ENCODE measurements at regions not wholly inside any gene's neighbourhood (a gene's known extent, or its start where the extent isn't known, plus 50 kb on each side); places are given as distances from the start of the nearest gene placed in this dataset.
A peak's percentile ranks its signal among the peaks of the same experiment; 100 is the strongest.

DNA sequence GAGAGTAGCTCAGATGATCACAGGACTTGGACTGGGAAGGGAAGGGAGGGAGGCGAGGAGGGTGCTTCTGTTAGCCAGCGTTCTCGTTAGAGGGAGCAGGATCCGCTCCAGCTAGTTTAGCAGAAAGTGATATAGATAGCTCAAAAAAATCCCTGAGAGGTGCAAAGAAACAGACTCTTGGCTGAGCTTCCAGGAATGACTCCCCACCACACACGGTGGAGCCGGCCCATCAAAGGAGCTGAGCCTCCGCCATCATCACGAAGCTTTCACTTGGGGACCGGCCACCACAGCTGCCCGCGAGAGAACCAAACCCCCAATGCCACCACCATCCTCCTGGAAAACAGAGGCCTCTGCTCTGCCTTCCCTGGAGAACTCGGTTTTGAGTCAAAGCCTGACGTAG, 124.6 kb upstream of the BCL2L14 start:
- no peak for DNase-seq

DNA sequence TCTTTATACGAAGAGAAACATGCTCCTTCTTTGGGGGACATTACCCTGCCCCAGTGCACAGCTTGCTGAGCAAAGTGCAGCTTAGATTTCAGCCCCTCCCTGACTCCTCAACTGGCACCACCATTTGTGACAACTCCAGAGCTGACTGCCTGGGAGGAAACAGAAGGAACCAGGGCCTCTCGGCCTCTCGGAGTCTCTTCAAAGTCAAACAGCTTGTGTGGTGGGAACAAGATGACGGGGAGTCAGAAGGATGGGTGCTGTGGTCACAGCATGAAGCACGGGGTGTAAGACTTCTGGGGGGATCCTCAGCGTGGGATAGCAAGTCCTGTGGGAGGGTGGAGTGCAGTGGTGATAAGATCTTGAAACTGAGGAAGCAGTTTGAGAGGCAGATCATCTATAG, 123.5 kb upstream of the BCL2L14 start:
- peak in 3 of 4 experiments; percentile 14 to 34 (median 19) for DNase-seq

DNA sequence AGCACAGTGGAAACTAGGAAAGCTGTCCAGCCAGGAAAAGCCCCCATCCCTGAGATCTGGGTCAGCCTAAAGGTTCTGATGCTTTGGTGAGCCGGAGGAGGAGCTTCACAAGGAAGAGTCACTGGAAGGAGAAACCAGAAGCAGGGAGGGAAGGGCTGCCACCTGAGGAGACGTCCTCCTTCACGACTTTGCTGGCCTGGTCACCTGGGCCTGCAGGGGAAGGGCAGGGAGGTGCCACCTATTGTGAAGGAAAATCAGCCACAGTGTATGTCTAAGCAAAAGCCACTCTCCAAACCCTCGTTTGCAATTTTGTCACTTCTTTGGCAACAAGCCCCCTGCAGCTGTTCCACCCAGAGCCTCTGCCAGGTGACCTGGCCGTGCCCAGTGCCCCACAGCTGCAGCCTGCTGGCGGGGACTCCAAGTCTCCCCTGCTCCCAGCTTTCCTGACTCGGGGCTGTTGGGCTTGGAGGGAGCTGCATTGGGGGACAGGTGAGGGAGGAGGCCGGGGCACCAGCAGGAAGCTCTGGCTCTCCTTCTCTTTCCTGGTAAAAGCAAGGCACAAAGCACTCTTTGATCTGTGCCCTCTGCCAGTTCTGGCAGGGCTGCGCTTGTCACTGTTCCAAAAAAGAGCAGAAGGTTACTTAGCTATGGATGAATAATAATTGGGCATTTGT, 120.9 kb upstream of the BCL2L14 start:
- DNase-seq = no peak

DNA sequence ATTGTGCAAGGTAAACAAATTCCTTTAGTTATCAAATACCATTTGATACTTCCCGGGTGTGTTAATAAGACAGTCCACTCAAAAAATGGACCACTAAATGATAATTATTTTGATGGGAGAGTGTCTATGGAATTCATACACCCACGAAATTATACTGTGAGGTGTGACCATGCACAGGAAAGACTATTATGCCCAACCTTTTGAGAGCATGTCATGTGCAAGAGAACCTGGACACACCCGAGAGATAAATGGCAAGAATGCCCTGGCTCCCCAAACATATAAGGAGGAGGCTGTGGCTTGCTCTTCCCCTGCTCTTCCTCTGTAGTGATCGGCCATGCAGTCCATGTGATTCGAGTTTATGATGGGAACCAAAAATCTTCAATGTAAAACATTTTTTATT, 119.5 kb upstream of the BCL2L14 start:
- no peak for DNase-seq

DNA sequence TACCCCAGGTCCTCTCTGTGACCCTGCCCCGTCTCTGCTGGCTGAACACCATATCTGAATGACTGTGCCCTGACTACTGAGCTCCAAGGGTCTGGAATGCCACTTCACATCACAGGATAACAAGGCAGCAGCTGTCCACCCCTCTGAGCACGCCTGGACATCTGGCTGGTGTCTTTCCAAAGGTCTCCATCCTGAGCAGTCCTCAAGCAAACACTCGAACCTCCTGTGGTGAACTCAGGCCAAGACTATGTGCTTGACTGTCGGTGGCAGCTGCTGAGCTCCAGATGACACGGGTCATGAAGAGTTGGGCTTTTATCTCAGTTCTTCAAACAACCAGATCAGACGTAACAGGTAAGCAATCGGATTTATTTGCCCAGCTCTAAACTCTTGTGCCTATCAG, 117.2 kb upstream of the BCL2L14 start:
- no peak for DNase-seq

DNA sequence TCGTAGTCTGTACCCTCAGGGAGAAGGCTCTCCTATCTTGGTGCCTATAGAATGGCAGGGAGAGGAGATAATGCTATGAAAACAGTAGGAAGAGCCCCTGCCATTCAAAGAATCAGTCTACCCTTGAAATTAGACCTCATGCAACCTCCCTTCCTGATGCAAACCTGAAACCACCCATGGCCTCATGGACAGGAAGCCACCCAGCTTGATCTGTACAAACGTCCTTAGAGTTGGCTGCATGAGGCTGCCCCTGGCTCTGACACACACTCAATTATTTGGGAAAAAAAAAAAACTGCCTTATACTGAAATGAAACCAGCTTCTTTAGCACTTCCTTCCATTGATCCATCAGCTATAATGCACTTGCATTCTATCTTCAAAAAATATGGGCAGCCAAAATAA, 116.6 kb upstream of the BCL2L14 start:
- no peak for DNase-seq

DNA sequence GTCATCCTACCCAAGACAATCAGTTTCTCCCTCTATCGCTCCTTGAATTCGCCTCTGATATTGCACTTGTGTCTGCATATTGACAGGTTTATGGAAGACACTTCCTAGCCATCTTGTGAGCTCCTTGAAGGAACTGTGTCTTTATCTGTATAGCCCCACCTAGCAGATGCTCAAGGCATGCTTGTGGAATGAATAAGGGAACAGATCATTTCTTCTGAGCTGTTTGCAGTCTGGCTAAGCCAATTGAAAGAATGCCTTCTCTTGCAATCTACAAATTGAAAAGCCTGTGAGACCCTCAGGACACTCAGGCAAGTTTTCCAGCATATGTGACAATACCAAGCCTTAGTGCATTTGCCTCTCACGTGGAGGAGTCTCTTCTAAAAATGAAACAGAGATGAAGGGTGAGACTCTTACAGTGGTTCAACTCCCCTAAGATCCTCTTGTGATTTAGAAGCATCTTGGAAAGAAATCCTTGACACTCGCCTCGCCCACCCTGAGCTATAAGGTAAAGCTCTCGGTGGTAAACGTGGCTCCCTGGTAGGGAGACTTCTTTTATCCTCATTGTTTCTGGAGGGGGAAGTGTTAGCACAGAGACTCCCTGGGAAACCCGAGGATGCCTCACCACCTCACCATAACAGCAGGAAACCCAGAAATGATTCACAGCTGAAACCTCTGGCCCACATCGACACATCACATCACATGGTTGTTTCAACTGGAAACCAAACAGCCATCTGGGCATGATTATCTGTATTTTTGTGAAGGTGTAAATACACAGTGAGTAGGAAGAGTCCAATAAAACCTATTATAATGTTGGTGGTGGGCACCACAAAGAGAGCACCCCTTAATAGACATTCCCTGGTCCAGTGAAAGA, 112.3 kb upstream of the BCL2L14 start:
- DNase-seq = peak; percentile 63 to 86 (median 76)

DNA sequence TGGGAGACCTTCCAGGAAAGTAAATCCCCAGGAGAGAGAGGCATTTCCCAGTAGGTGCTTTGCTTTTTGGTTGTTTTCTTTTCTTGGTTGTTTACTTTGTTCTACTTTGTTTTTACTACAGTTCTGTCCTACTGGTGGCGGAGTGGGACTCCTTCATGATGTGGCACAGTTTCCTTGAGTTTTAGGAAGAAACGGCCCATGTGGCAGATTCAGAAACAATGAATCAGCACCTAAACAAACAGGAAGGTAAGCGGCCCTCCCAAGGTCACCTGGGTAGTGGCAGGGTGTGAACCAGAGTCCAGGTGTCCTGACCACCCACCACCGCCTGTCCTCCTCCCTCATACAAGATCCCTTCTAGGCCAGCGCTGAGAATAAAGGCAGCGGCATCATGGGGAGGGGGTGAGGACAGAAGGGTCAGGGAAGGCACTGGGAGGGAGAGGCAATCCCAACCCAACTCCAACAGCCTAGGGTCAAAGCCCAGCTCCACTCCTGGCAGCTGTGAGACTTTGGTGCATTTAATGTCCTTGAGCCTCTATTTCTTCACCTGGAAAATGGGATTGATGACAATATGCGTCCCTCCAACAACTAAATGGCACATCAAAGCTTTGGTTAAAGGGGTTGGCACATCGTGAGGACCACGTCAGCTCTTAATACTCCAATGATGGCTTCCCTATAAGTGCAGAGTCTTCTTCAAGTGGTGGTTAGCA, 111.5 kb upstream of the BCL2L14 start:
- DNase-seq = peak in 3 of 4 experiments; percentile 19 to 30 (median 20)

DNA sequence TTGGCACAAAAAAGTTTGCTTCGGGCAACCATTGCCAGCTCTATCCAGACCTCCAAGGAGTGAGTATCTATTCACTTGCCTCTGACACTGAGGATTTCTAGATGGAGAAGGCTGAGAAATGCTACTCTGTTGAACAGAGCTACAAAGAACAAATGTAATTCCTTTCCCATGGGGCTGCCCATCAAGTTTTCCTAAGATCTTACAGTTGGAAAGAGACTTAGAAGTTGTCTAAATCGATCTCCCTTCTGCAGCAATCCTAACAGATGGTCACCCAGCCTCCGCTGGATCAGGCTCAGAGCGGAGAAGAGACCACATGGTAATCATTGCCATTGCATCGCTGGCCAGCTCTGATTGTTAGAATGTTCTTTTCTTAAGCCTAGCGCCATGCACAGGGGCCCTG, 110.1 kb upstream of the BCL2L14 start:
- no peak for DNase-seq

DNA sequence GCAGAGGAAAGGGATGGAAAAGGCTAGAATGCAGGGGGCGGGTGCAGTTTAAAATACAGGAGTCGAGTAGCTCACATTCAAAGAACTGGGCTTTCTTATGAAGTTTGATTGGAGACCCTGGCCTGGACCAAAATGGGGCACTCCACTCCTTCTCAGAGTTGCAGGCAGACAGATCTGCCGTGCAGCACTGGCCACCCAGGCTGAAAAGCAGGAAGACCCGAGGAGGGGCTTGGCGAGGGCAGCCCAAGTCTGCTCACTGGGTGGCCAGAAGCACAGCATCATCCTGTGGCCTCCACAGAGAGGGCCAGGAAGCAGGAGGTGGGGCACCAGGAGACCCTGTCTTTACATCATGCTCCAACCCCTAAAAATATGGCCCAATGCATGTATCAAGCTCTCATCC, 109.1 kb upstream of the BCL2L14 start:
- DNase-seq = no peak

DNA sequence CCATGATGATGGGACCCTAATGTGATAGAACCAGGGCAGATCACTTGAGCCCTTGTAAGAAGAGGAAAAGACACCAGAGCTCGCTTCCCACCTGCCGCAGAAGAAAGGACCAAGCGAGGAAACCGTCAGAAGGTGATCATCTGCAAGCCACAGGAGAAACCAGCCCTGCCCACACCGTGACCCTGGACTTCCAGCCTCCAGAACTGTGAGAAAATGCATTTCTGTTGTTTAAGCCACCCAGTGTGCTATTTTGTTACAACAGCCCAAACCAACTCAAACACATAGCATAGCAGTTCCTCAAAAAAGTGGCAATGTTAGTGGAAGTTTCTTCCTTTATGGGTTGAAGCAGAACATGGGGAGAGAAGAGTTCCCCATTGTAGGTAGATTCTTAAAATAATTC, 107.9 kb upstream of the BCL2L14 start:
- DNase-seq = peak; percentile 64 to 85 (median 76)

DNA sequence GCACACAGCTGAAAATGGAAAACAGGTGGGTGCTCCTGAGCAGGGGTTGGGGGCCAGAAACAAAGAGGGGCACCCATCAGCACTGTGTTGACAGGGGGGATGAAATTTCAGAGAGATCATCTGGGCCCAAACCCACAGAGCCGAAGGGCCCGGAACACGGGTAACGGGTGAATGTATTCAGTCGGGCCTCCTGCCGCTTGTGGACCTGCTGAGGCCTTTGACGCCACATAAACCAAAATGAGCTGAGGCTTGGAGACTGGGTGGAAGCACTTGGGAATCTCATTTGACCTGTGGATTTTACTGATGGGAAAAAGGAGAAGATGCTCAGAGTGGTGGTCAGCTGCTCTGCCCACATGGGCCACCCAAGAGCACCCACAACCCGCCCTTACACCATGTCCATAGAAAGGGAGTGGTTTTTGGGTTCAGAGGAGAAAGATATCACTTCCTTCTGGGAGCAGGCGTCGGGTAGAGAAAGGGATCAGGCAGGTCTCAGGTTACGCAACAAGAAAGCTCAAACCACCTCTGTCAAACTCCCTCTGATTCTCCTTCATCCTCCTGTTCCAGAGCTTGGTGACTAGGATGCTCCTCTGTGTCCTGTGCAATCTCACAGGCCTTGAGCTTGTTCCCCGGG, 106.8 kb upstream of the BCL2L14 start:
- no peak for DNase-seq

DNA sequence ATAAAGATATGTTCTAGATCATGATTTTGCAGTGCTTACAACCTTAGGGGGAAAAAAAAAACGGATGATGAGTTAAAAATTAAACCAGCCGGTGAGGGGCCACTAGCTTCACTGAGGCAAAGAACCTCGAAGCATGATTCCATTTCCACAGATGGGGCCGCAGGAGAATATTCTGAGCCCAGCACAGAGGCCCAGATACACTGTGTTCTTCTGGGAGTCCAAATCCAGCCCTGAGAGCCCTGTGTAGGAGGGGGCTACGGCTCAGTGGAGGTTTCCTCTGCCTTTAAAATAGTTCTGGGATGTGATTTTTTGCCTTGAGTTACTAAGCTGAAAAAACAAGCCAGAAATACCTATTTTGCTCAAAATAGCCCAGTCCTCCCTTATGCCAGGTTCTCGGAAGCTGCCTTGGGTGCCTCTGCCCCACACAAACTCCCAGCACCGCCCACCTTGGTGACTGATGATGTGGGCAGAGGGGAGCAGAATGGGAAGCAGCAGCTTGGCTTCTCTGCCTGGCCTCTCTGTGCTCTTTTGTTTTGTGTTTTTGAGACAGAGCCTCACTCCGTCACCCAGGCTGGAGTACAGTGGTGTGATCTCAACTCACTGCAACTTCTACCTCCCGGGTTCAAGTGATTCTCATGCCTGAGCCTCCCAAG, 105.4 kb upstream of the BCL2L14 start:
- peak in 3 of 4 experiments; percentile 7 to 33 (median 23) for DNase-seq

DNA sequence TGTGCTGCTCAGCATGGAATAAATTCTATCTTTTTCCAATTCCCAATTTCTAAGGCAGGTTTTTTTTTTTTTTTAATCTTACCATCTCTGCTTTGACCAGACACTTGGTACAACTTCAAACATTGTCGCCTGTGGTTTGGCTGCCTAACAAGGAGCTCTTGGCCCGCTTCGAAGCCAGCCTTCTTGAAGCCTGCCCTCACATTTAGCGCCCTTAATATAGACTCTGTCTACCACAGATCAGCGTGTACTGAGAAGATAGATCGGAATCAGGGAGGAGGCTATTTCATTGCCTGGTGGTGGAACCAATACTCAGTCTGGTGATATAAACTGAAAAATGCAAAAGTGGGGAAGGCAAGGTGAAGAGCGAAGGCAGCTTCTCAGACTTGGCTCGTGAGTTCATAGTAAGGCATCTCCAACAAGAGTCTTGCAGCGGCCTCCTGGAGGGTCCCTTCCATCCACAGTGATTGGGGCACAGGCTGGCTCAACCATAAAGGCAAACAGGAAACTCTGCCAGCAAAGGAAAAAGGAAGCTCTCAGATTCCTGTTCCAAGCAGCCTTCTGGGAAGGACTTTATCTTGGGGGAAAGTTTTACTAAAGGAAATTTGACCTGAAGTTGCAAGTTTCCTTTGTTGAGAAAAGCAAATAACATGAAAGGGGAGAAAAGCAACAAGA, 103.2 kb upstream of the BCL2L14 start:
- peak in 2 of 4 experiments; percentile 9 to 17 for DNase-seq

DNA sequence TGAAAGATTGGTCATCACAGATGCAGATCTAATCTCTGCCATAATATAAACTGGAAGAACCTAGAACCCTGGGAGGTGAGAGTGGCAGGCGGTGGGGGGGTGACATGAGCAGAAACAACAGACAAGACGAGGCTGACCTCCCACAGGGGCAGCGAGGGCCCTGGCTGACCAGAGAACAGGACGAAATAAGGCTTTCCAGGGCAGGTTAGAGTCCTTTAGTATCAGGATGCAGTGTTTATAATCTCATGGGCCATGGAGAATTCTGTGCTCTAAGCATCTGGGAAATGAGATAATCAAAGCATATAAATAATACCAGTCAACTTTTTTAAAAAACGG, 102.7 kb upstream of the BCL2L14 start:
- DNase-seq = no peak

DNA sequence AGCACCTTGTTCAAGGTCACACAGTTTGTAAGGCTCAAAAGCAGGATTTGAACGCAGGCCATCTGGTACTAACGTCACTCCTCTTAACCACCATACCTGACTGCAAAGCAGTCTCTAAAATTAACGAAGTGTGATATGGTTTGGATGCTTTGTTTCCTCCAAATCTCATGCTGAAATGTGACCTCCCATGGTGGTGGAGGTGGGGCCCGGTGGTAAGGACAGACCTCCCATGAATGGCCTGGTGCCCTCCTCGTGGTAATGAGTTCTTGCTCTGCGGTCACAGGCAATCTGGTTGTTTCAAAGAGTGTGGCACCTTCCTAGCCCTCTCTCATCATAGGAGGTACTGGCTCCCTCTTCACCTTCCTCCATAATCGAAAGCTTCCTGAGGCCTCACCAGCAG, 102.2 kb upstream of the BCL2L14 start:
- DNase-seq = no peak

DNA sequence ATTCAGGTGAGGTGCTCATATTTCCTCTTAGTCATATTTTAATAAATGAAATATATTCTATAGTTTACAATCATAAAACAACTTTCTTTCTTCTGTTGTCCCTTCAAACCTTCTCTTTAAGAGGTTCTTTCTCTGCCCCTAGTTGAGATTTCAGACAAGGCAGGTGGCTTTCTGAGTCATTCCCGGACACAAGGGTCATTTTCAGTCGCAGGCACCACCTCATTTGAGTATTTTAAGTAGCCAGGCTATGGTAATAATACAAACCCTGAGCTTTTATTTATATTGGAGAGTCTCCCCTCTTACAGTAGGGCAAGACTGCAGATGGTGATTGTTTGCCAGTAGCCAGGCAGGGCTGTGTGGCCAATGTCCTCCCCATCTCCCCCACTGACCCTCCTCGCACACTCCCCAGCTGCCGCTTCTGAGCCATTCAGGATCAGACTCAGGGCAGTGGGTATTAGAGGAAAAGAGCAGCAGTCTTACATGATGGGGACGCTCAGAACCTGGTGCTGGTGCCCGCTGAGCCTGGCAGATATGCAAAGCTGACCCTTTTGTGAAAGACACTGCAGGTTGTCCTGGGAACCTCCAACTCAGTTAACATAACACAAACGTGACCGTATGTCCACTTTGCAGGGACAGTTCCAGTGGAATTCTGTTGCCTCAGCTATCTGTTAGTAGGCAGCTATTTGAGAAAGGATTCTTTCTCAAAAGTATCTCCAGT, 101.1 kb upstream of the BCL2L14 start:
- DNase-seq = no peak

DNA sequence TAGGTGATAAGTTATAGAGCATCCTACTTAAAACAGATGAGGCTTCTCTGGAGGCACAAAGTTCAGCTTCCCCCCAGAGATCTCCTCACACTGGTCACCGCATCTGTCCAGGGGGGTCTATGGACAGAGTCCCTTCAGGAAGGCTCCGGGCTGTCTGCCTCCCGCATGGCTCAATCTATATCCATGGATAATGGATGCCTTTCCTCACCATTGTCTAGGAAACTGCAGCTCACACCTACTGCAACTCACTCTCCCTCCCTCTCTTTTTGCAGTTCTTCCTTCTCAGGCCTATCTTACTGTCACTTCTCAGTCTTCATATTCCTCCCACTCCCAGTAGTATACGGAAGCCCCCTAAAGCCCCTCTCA, 100.6 kb upstream of the BCL2L14 start:
- no peak for DNase-seq

DNA sequence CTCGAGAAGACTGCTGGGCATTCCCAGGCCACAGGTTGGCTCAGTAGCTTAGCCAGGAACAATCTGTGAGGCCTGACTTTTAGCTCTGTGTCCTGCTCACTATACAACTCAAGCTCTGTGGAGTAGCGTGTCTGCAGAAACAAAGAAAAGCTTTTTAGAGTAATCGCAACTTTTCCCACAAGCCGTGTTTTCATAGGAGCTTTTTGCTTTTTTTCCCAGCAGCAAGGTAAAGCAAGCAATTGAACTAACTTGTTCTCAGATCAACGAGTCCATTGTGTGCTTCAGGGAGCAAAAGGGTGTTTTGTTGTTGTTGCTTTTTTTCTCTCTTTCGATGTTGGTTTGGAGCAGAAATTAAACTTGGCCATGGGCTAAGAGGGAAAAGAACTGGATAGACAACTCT, 97.3 kb upstream of the BCL2L14 start:
- DNase-seq = no peak

DNA sequence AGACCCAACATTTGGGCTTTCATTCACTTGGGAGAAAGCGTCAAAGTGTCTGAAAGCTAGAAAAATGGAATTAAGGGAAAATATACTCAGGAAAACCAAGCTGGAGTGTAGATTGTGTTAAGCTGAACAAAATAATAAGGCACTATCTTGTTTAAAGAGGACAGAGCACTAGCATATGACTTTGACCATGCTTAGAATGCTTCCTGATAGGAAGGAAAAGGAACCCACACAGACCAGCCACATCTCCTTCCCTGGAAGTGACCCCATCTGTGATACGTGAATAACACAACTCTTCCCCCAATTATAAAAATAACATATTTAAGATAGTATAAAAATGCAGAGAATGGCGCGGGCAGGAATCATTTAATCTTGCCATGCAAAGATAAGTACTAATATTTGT, 94.7 kb upstream of the BCL2L14 start:
- peak in 1 of 4 experiments; percentile 15 for DNase-seq

DNA sequence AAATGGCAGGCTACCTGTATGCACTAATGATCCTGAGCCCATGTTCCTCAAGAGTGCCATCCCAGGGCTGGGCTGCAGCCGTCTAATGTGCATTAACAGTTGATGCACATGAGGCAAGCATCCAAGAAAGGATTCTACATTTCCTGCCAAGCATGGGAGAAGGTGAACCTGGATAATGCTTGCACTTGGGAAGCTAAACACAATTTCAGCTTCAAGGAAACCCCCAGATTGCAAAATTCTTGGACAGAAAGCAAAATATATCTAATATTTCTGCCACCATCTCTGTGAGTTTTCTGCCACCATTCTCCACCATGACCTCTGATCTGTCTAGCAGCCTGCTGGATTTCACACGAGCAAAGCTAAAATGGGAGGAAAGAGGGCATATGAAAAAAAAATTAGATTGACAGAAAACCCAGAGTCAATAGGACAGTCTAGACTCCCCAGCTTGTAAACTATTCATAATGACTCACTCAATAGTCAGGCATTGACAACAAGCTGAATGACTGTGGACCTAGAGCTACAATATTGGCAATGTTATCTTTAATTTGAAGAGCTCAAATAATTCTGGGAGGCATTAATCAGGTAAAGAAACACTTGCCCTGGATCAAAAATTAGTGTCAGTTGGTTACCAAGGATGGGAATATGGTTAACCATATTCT, 91.9 kb upstream of the BCL2L14 start:
- DNase-seq = peak in 2 of 4 experiments; percentile 6 to 8

Data from suppressor macrophage (primary cell).